Stomach (tissue), 8 donors: ENCODE measurements at regions not wholly inside any gene's neighbourhood (a gene's known extent, or its start where the extent isn't known, plus 50 kb on each side); places are given as distances from the start of the nearest gene placed in this dataset.

Experiments used
- DNase-seq, 2 donors: peaks; one replicate each; pipeline versions ENCODE4 v3.0.0 to v3.0.0-alpha.2; 2013 to 2019
- H3K27ac ChIP-seq, 5 donors: fragments of 200-600 bp in 4 of 5; sonication (generic) in 4 of 5; one replicate each; pipeline ENCODE4 v1.5.1; 2013 to 2019; ENCODE audit warnings: mild to moderate bottlenecking in 1 of 5, moderate library complexity in 1 of 5
- H3K27me3 ChIP-seq, 3 donors: fragments of 200-600 bp; sonication (generic); one replicate each; pipeline ENCODE4 v1.5.1; 2017 to 2019; ENCODE audit warnings: mixed run types in 1 of 3
- H3K36me3 ChIP-seq, 4 donors: fragments of 200-600 bp; sonication (generic); 1 replicate in 3 of 4; 2 replicates in 1 of 4; pipeline ENCODE4 v1.5.1; 2016 to 2019
- H3K4me1 ChIP-seq, 4 donors: fragments of 200-600 bp; sonication (generic); one replicate each; pipeline ENCODE4 v1.5.1; 2016 to 2019
- H3K4me3 ChIP-seq, 4 donors: fragments of 200-600 bp; sonication (generic) in 3 of 4; one replicate each; pipeline ENCODE4 v1.5.1; 2016 to 2019; ENCODE audit warnings: mild to moderate bottlenecking in 1 of 4
- H3K9me3 ChIP-seq, 4 donors: fragments of 200-600 bp; sonication (generic); one replicate each; pipeline ENCODE4 v1.5.1; 2016 to 2019
- CTCF ChIP-seq, 7 experiments: fragments of 450-650 bp in 4 of 7; fragments of 200-600 bp in 3 of 7; sonication (generic) in 3 of 7; IDR thresholded peaks; one replicate each; pipeline ENCODE4 v1.5.1; 2016 to 2019; ENCODE audit warnings: antibody characterized with exemption in 7 of 7, control low read depth in 2 of 7, mild to moderate bottlenecking in 1 of 7
- EP300 ChIP-seq: sonication (generic); formaldehyde crosslinking; IDR thresholded peaks from one replicate; pipeline ENCODE4 v1.6.1; 2017; ENCODE audit warnings: antibody characterized with exemption
- POLR2A ChIP-seq, 4 donors: fragments of 450-650 bp; IDR thresholded peaks; one replicate each; pipeline ENCODE4 v1.6.1; 2016; ENCODE audit warnings: antibody characterized with exemption in 4 of 4, control low read depth in 2 of 4, mild to moderate bottlenecking in 1 of 4, moderate library complexity in 1 of 4
- POLR2AphosphoS5 ChIP-seq, 3 donors: sonication (generic); formaldehyde crosslinking; IDR thresholded peaks; one replicate each; pipeline ENCODE4 v1.6.1; 2016; ENCODE audit warnings: antibody characterized with exemption in 3 of 3
- WGBS, 5 donors: extraction: QIAGEN DNeasy Blood & Tissue Kit in 3 of 5; methylation state at CpG; one replicate each; pipeline versions ENCODE4 v1.1.5 to v1.1.7; 2013 to 2018; 5-methylcytosine and 5-hydroxymethylcytosine counted together
- intact Hi-C: fragments of 100-400 bp; cut with DNase I; formaldehyde crosslinking; loops from one replicate; pipeline ENCODE4 v1.15.1; 2023; ENCODE audit warnings: low total_unique reads
- donor health status: healthy with polysubstance abuse.
- donor health status: Bipolar disorder and iron deficiency.
- donor health status: healthy.

- Histone ChIP-seq H3K36me3 (no peaks in the 10 kb centered on the region), H3K27ac (no peak overlapping the region), H3K9me3 (no peaks in the 10 kb centered on the region), H3K4me1 (no peaks in the 10 kb centered on the region), H3K4me3 (no peak overlapping the region), H3K27me3 (no peaks in the 10 kb centered on the region)
- DNase-seq, result no peak
- WGBS, 5 donors, result 57 to 83% (median 81%) methylated on average over 2 of the region's 2 CpGs
- no peak for TF ChIP-seq POLR2A (IDR thresholded peaks at IDR 0.05)
- no peak for TF ChIP-seq EP300
- no peak for TF ChIP-seq CTCF (IDR thresholded peaks at IDR 0.05)
- no peak for TF ChIP-seq POLR2AphosphoS5 (IDR thresholded peaks at IDR 0.05)
- intact Hi-C loops, result no loop called here
These were observed 1077.0 kb downstream of the LRFN5 start for GRCh38 chr14:42683707-42684106.

- Histone ChIP-seq H3K9me3 (no peaks in the 10 kb centered on the region), H3K27ac (no peak overlapping the region), H3K27me3 (no peaks in the 10 kb centered on the region), H3K4me1 (no peaks in the 10 kb centered on the region), H3K36me3 (no peaks in the 10 kb centered on the region), H3K4me3 (no peak overlapping the region)
- 87 to 96% (median 95%) methylated on average over 2 of the region's 2 CpGs for WGBS, 5 donors
- intact Hi-C loops, result no loop called here
- DNase-seq, result no peak
- TF ChIP-seq EP300 (no peak), POLR2A (IDR thresholded peaks at IDR 0.05) (no peak), CTCF (IDR thresholded peaks at IDR 0.05) (no peak), POLR2AphosphoS5 (IDR thresholded peaks at IDR 0.05) (no peak)
These were observed 1070.0 kb downstream of the LRFN5 start for GRCh38 chr14:42676636-42677035.

- H3K27ac ChIP-seq, result no peak overlapping the region
- no peak for DNase-seq
- no peaks in the 10 kb centered on the region for H3K9me3 ChIP-seq
- no peaks in the 10 kb centered on the region for H3K27me3 ChIP-seq
- no peaks in the 10 kb centered on the region for H3K4me1 ChIP-seq
- TF ChIP-seq POLR2AphosphoS5 (IDR thresholded peaks at IDR 0.05) (no peak), POLR2A (IDR thresholded peaks at IDR 0.05) (no peak), EP300 (no peak), CTCF (IDR thresholded peaks at IDR 0.05) (no peak)
- intact Hi-C loops, result no loop called here
- no peaks in the 10 kb centered on the region for H3K36me3 ChIP-seq
- no peak overlapping the region for H3K4me3 ChIP-seq
These were observed 1067.3 kb downstream of the LRFN5 start for GRCh38 chr14:42673963-42674362.

GRCh38 chr14:42671636-42672035 lies 1065.0 kb downstream of the LRFN5 start:
- intact Hi-C loops, result no loop called here
- DNase-seq, result no peak
- no peak overlapping the region for H3K27ac ChIP-seq
- H3K4me3 ChIP-seq, result no peak overlapping the region
- TF ChIP-seq POLR2AphosphoS5 (IDR thresholded peaks at IDR 0.05) (no peak), EP300 (no peak), CTCF (IDR thresholded peaks at IDR 0.05) (no peak), POLR2A (IDR thresholded peaks at IDR 0.05) (no peak)
- no peaks in the 10 kb centered on the region for H3K4me1 ChIP-seq
- H3K9me3 ChIP-seq, result no peaks in the 10 kb centered on the region
- no peaks in the 10 kb centered on the region for H3K36me3 ChIP-seq
- no peaks in the 10 kb centered on the region for H3K27me3 ChIP-seq

- no peaks in the 10 kb centered on the region for H3K27me3 ChIP-seq
- H3K4me3 ChIP-seq, result no peak overlapping the region
- H3K36me3 ChIP-seq, result no peaks in the 10 kb centered on the region
- no peak for TF ChIP-seq CTCF (IDR thresholded peaks at IDR 0.05)
- no peak for TF ChIP-seq POLR2A (IDR thresholded peaks at IDR 0.05)
- no peak for TF ChIP-seq EP300
- no peak for TF ChIP-seq POLR2AphosphoS5 (IDR thresholded peaks at IDR 0.05)
- DNase-seq, result peak in 1 of 2 donors; percentile 14
- intact Hi-C loops, result no loop called here
- peaks cover 0 to 6% (median 3%) of the 10 kb centered on the region in 4 donors for H3K9me3 ChIP-seq
- no peak overlapping the region for H3K27ac ChIP-seq
- H3K4me1 ChIP-seq, result no peaks in the 10 kb centered on the region
These were observed 1058.4 kb downstream of the LRFN5 start for GRCh38 chr14:42665083-42665482.
